Fibroblast of lung (primary cell): ENCODE measurements at regions not wholly inside any gene's neighbourhood (a gene's known extent, or its start where the extent isn't known, plus 50 kb on each side); places are given as distances from the start of the nearest gene placed in this dataset.
"Not testable (repeated sequence)": the region's sequence is repeated elsewhere in the genome, so short reads cannot be mapped to it uniquely, and the experiment has no call there.

Experiments
- DNase-seq, 2 donors: peaks; one replicate each; pipeline versions ENCODE4 v3.0.0 to v3.0.0-alpha.2; 2010; ENCODE audit warnings: low read depth in 2 of 2
- H2AFZ ChIP-seq: 2 replicates; pipeline ENCODE4 v1.5.1; 2012; ENCODE audit warnings: low read length, control low read depth, inconsistent platforms
- H3K27ac ChIP-seq: 2 replicates; pipeline ENCODE4 v1.5.1; 2011; ENCODE audit warnings: low read length, control low read depth; ENCODE audit not compliant: insufficient read depth
- H3K27me3 ChIP-seq: 2 replicates; pipeline ENCODE4 v1.5.1; 2011; ENCODE audit warnings: mild to moderate bottlenecking, low read length; ENCODE audit not compliant: control insufficient read depth, insufficient read depth
- H3K36me3 ChIP-seq: 2 replicates; pipeline ENCODE4 v1.5.1; 2011; ENCODE audit warnings: low read length; ENCODE audit not compliant: control insufficient read depth, insufficient read depth
- H3K4me1 ChIP-seq: 2 replicates; pipeline ENCODE4 v1.5.1; 2011; ENCODE audit warnings: low read length; ENCODE audit not compliant: control insufficient read depth, insufficient read depth; ENCODE audit errors: extremely low read depth
- H3K4me2 ChIP-seq: 2 replicates; pipeline ENCODE4 v1.5.1; 2011; ENCODE audit warnings: low read length, control low read depth; ENCODE audit not compliant: insufficient read depth; ENCODE audit errors: extremely low read depth
- H3K4me3 ChIP-seq, 4 experiments: fragments of 200-600 bp in 1 of 4; sonication (generic) in 1 of 4; replicated peaks in 1 of 4; 2 replicates each; pipeline ENCODE4 v1.5.1; 2011 to 2016; ENCODE audit warnings: low read length in 4 of 4, low read depth in 3 of 4, mild to moderate bottlenecking in 3 of 4, control low read depth in 2 of 4, inconsistent platforms in 1 of 4, mixed read lengths in 1 of 4; ENCODE audit not compliant: insufficient read depth in 1 of 4; ENCODE audit errors: control extremely low read depth in 1 of 4
- H3K79me2 ChIP-seq: 2 replicates; pipeline ENCODE4 v1.5.1; 2012; ENCODE audit warnings: mild to moderate bottlenecking, low read length, inconsistent platforms; ENCODE audit not compliant: control insufficient read depth, insufficient read depth
- H3K9ac ChIP-seq: 2 replicates; pipeline ENCODE4 v1.5.1; 2011; ENCODE audit warnings: mild to moderate bottlenecking, low read length, control low read depth; ENCODE audit not compliant: insufficient read depth
- H3K9me3 ChIP-seq: 2 replicates; pipeline ENCODE4 v1.5.1; 2012; ENCODE audit warnings: low read depth, low read length; ENCODE audit not compliant: control insufficient read depth, insufficient read depth
- H4K20me1 ChIP-seq: 2 replicates; pipeline ENCODE4 v1.5.1; 2011; ENCODE audit warnings: low read length; ENCODE audit not compliant: control insufficient read depth, insufficient read depth; ENCODE audit errors: extremely low read depth
- CTCF ChIP-seq, 2 donors: IDR thresholded peaks in 1 of 2; conservative IDR thresholded peaks in 1 of 2; 1 replicate in 1 of 2; 2 replicates in 1 of 2; pipeline ENCODE4 v1.5.1; 2011 to 2012; ENCODE audit warnings: low read length in 2 of 2, control low read depth in 1 of 2, inconsistent platforms in 1 of 2, low read depth in 1 of 2, mild to moderate bottlenecking in 1 of 2
- EZH2 ChIP-seq: IDR thresholded peaks from 2 replicates; pipeline ENCODE4 v1.5.1; 2012; ENCODE audit warnings: low read length, control low read depth, mild to moderate bottlenecking; ENCODE audit errors: missing control alignments

GRCh38 chr6:81933608-81934051 lies 181.1 kb upstream of the TENT5A start:
- no peak overlapping the region for H3K4me3 ChIP-seq
- no peak overlapping the region for H3K27ac ChIP-seq
- no peaks in the 10 kb centered on the region for H3K9me3 ChIP-seq
- H3K4me2 ChIP-seq: no peak overlapping the region
- DNase-seq: peak; percentile 30 to 58
- no peak overlapping the region for H3K9ac ChIP-seq
- no peaks in the 10 kb centered on the region for H4K20me1 ChIP-seq
- H3K27me3 ChIP-seq: no peaks in the 10 kb centered on the region
- no peaks in the 10 kb centered on the region for H3K79me2 ChIP-seq
- H2AFZ ChIP-seq: no peak overlapping the region
- H3K4me1 ChIP-seq: peaks cover 4% of the 10 kb centered on the region
- TF ChIP-seq CTCF (conservative IDR thresholded peaks at IDR 0.05 in 1 of 2, IDR thresholded peaks at IDR 0.05 in 1 of 2; ENCODE audit: low read depth in 1 of 2, low read length in 2 of 2) (no peak), EZH2 (no peak)
- H3K36me3 ChIP-seq: no peaks in the 10 kb centered on the region

- no peak for TF ChIP-seq EZH2
These were observed 180.6 kb upstream of the TENT5A start for GRCh38 chr6:81933089-81933488.

GRCh38 chr6:81932448-81932847 lies 180.0 kb upstream of the TENT5A start:
- H3K9ac ChIP-seq, DNase-seq, H4K20me1 ChIP-seq, H3K79me2 ChIP-seq, H3K27me3 ChIP-seq, H3K4me2 ChIP-seq, H3K27ac ChIP-seq, H3K36me3 ChIP-seq, H3K4me3 ChIP-seq, H2AFZ ChIP-seq, H3K9me3 ChIP-seq, H3K4me1 ChIP-seq: not testable (repeated sequence)

More at GRCh38 chr6:81933089-81933488, 180.6 kb upstream of the TENT5A start:
- no peak overlapping the region for H3K4me3 ChIP-seq
- H2AFZ ChIP-seq: no peak overlapping the region
- no peaks in the 10 kb centered on the region for H3K27me3 ChIP-seq
- no peaks in the 10 kb centered on the region for H3K79me2 ChIP-seq
- H3K9me3 ChIP-seq: no peaks in the 10 kb centered on the region
- no peak overlapping the region for H3K4me2 ChIP-seq
- H3K27ac ChIP-seq: no peak overlapping the region
- no peaks in the 10 kb centered on the region for H3K36me3 ChIP-seq
- DNase-seq: no peak
- H3K9ac ChIP-seq: no peak overlapping the region
- H4K20me1 ChIP-seq: no peaks in the 10 kb centered on the region
- peaks cover 4% of the 10 kb centered on the region for H3K4me1 ChIP-seq

- Histone ChIP-seq H3K4me3 (no peak overlapping the region), H3K4me2 (no peak overlapping the region), H3K79me2 (no peaks in the 10 kb centered on the region), H3K9me3 (no peaks in the 10 kb centered on the region), H3K36me3 (no peaks in the 10 kb centered on the region), H2AFZ (no peak overlapping the region), H3K27ac (no peak overlapping the region), H3K9ac (no peak overlapping the region), H4K20me1 (no peaks in the 10 kb centered on the region), H3K4me1 (no peaks in the 10 kb centered on the region), H3K27me3 (no peaks in the 10 kb centered on the region)
- peak; percentile 63 to 92 for DNase-seq
- TF ChIP-seq CTCF (conservative IDR thresholded peaks at IDR 0.05 in 1 of 2, IDR thresholded peaks at IDR 0.05 in 1 of 2; ENCODE audit: low read depth in 1 of 2, low read length in 2 of 2) (no peak), EZH2 (no peak)
These were observed 177.3 kb upstream of the TENT5A start for GRCh38 chr6:81929828-81930227.
